ENCODE measurements at regions not wholly inside any gene's neighbourhood (a gene's known extent, or its start where the extent isn't known, plus 50 kb on each side); places are given as distances from the start of the nearest gene placed in this dataset.
"Not testable (repeated sequence)": the region's sequence is repeated elsewhere in the genome, so short reads cannot be mapped to it uniquely, and the experiment has no call there.

DNA sequence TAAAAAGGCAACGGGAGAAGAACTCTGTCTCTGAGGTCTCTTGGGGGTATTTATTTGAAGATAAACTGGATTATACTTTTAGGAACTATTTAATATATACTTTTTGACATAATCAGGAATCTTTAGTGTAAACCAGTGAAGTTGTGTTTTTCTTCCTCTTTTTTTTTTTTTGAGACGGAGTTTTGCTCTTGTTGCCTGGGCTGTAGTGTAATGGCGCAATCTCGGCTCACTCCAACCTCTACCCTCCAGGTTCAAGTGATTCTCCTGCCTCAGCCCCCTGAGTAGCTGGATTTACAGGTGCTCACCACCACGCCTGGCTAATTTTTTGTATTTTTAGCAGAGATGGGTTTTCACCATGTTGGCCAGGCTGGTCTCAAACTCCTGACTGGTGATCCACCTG lies 68.5 kb upstream of the MAN2A1 start:
- H3K4me3 ChIP-seq (ENCODE audit: low read depth in 1 of 3, low read length in 3 of 3); H3K27me3 ChIP-seq (ENCODE audit: control insufficient read depth in 4 of 4, insufficient read depth in 4 of 4, low read length in 3 of 4); H3K27ac ChIP-seq (ENCODE audit: low read depth in 1 of 2, low read length in 2 of 2); H3K9ac ChIP-seq (ENCODE audit: low read depth in 1 of 2, low read length in 2 of 2); H3K9me3 ChIP-seq (ENCODE audit: control insufficient read depth in 4 of 4, low read length in 3 of 4); H3K36me3 ChIP-seq (ENCODE audit: control insufficient read depth in 4 of 4, insufficient read depth in 3 of 4, low read depth in 1 of 4, low read length in 3 of 4); DNase-seq (ENCODE audit: low spot score); H3K4me1 ChIP-seq (ENCODE audit: control insufficient read depth in 4 of 4, insufficient read depth in 4 of 4, low read length in 3 of 4): not testable (repeated sequence)
- whole genome bisulfite sequencing: 90% methylated on average over 5 of the region's 5 CpGs

DNA sequence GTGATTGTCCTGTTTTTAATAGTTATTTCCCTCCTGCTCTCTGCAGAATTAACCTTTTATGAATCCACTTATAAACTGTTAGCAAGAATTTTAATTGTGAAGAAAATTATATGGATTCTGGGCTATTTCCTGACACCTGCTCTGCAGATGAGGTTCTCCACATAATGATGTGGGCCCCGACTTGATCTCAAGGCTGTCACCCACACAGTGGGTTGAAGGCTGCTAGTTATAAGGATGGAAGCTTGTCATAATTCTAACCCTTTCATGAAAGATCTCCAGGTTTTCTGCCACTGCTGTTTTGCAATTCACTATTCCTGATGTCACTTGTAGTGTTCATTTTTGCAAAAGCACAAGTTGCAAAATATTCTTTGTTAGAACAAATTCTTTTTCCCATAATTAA lies 69.1 kb upstream of the MAN2A1 start:
- DNase-seq (ENCODE audit: low spot score): no peak
- Histone ChIP-seq H3K9ac (ENCODE audit: low read depth in 1 of 2, low read length in 2 of 2) (no peak overlapping the region), H3K4me3 (ENCODE audit: low read depth in 1 of 3, low read length in 3 of 3) (no peak overlapping the region), H3K27ac (ENCODE audit: low read depth in 1 of 2, low read length in 2 of 2) (no peak overlapping the region), H3K4me1 (ENCODE audit: control insufficient read depth in 4 of 4, insufficient read depth in 4 of 4, low read length in 3 of 4) (no peaks in the 10 kb centered on the region), H3K36me3 (ENCODE audit: control insufficient read depth in 4 of 4, insufficient read depth in 3 of 4, low read depth in 1 of 4, low read length in 3 of 4) (no peaks in the 10 kb centered on the region), H3K27me3 (ENCODE audit: control insufficient read depth in 4 of 4, insufficient read depth in 4 of 4, low read length in 3 of 4) (no peaks in the 10 kb centered on the region), H3K9me3 (ENCODE audit: control insufficient read depth in 4 of 4, low read length in 3 of 4) (no peaks in the 10 kb centered on the region)
- TF ChIP-seq NR2F2 (IDR thresholded peaks at IDR 0.05) (no peak), RAD21 (IDR thresholded peaks at IDR 0.05) (no peak), JUND (IDR thresholded peaks at IDR 0.05) (no peak), EGR1 (IDR thresholded peaks at IDR 0.05; ENCODE audit: low read depth in 2 of 2) (no peak), SP1 (IDR thresholded peaks at IDR 0.05) (no peak)
- TF ChIP-seq, protein P1, sequence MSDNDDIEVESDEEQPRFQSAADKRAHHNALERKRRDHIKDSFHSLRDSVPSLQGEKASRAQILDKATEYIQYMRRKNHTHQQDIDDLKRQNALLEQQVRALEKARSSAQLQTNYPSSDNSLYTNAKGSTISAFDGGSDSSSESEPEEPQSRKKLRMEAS (IDR thresholded peaks at IDR 0.05): no peak
- 79% methylated on average over 1 of the region's 1 CpG for WGBS

DNA sequence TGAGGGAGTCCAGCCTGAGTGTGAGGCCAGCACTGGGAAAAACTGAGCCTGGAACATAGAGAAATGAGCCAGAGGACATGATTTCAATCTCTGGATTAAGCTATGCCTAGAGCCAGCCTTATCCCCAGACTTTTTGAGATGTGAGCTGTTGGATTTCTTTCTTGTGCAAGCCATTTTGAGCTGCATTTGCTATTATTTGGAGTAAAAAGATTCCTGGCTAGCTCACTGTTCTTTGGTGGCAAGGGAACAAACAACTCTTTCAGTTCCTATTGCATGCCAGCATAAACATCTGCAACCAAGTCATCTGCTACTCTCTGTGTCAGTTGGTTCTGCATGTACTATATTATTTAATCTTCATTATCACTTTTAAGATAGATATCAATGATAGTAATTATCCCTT lies 70.1 kb upstream of the MAN2A1 start:
- Histone ChIP-seq H3K27ac (ENCODE audit: low read depth in 1 of 2, low read length in 2 of 2) (no peak overlapping the region), H3K4me1 (ENCODE audit: control insufficient read depth in 4 of 4, insufficient read depth in 4 of 4, low read length in 3 of 4) (no peaks in the 10 kb centered on the region), H3K36me3 (ENCODE audit: control insufficient read depth in 4 of 4, insufficient read depth in 3 of 4, low read depth in 1 of 4, low read length in 3 of 4) (no peaks in the 10 kb centered on the region), H3K4me3 (ENCODE audit: low read depth in 1 of 3, low read length in 3 of 3) (no peak overlapping the region), H3K9ac (ENCODE audit: low read depth in 1 of 2, low read length in 2 of 2) (no peak overlapping the region), H3K9me3 (ENCODE audit: control insufficient read depth in 4 of 4, low read length in 3 of 4) (no peaks in the 10 kb centered on the region), H3K27me3 (ENCODE audit: control insufficient read depth in 4 of 4, insufficient read depth in 4 of 4, low read length in 3 of 4) (no peaks in the 10 kb centered on the region)
- no peak for DNase-seq (ENCODE audit: low spot score)
- TF ChIP-seq, protein P2, sequence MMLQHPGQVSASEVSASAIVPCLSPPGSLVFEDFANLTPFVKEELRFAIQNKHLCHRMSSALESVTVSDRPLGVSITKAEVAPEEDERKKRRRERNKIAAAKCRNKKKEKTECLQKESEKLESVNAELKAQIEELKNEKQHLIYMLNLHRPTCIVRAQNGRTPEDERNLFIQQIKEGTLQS (IDR thresholded peaks at IDR 0.05): no peak
- TF ChIP-seq RAD21 (IDR thresholded peaks at IDR 0.05): no peak
- TF ChIP-seq, protein P3, sequence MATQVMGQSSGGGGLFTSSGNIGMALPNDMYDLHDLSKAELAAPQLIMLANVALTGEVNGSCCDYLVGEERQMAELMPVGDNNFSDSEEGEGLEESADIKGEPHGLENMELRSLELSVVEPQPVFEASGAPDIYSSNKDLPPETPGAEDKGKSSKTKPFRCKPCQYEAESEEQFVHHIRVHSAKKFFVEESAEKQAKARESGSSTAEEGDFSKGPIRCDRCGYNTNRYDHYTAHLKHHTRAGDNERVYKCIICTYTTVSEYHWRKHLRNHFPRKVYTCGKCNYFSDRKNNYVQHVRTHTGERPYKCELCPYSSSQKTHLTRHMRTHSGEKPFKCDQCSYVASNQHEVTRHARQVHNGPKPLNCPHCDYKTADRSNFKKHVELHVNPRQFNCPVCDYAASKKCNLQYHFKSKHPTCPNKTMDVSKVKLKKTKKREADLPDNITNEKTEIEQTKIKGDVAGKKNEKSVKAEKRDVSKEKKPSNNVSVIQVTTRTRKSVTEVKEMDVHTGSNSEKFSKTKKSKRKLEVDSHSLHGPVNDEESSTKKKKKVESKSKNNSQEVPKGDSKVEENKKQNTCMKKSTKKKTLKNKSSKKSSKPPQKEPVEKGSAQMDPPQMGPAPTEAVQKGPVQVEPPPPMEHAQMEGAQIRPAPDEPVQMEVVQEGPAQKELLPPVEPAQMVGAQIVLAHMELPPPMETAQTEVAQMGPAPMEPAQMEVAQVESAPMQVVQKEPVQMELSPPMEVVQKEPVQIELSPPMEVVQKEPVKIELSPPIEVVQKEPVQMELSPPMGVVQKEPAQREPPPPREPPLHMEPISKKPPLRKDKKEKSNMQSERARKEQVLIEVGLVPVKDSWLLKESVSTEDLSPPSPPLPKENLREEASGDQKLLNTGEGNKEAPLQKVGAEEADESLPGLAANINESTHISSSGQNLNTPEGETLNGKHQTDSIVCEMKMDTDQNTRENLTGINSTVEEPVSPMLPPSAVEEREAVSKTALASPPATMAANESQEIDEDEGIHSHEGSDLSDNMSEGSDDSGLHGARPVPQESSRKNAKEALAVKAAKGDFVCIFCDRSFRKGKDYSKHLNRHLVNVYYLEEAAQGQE (IDR thresholded peaks at IDR 0.05): no peak
- TF ChIP-seq TAF1 (conservative IDR thresholded peaks at IDR 0.05): no peak
- TF ChIP-seq JUND (IDR thresholded peaks at IDR 0.05): no peak
- TF ChIP-seq, protein P1 (IDR thresholded peaks at IDR 0.05): no peak
- TF ChIP-seq, protein P4, sequence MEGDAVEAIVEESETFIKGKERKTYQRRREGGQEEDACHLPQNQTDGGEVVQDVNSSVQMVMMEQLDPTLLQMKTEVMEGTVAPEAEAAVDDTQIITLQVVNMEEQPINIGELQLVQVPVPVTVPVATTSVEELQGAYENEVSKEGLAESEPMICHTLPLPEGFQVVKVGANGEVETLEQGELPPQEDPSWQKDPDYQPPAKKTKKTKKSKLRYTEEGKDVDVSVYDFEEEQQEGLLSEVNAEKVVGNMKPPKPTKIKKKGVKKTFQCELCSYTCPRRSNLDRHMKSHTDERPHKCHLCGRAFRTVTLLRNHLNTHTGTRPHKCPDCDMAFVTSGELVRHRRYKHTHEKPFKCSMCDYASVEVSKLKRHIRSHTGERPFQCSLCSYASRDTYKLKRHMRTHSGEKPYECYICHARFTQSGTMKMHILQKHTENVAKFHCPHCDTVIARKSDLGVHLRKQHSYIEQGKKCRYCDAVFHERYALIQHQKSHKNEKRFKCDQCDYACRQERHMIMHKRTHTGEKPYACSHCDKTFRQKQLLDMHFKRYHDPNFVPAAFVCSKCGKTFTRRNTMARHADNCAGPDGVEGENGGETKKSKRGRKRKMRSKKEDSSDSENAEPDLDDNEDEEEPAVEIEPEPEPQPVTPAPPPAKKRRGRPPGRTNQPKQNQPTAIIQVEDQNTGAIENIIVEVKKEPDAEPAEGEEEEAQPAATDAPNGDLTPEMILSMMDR (IDR thresholded peaks at IDR 0.05; ENCODE audit: low read depth, low read length, missing input control): no peak
- TF ChIP-seq, protein P5, sequence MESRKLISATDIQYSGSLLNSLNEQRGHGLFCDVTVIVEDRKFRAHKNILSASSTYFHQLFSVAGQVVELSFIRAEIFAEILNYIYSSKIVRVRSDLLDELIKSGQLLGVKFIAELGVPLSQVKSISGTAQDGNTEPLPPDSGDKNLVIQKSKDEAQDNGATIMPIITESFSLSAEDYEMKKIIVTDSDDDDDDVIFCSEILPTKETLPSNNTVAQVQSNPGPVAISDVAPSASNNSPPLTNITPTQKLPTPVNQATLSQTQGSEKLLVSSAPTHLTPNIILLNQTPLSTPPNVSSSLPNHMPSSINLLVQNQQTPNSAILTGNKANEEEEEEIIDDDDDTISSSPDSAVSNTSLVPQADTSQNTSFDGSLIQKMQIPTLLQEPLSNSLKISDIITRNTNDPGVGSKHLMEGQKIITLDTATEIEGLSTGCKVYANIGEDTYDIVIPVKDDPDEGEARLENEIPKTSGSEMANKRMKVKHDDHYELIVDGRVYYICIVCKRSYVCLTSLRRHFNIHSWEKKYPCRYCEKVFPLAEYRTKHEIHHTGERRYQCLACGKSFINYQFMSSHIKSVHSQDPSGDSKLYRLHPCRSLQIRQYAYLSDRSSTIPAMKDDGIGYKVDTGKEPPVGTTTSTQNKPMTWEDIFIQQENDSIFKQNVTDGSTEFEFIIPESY (IDR thresholded peaks at IDR 0.05): no peak
- no peak for TF ChIP-seq FOXA1 (IDR thresholded peaks at IDR 0.05)
- no peak for TF ChIP-seq HNF4A (conservative IDR thresholded peaks at IDR 0.05)
- TF ChIP-seq HNF4G (IDR thresholded peaks at IDR 0.05): no peak
- TF ChIP-seq SP1 (IDR thresholded peaks at IDR 0.05): no peak
- TF ChIP-seq GABPA (IDR thresholded peaks at IDR 0.05 in 1 of 2, conservative IDR thresholded peaks at IDR 0.05 in 1 of 2): no peak
- TF ChIP-seq YY1 (IDR thresholded peaks at IDR 0.05): no peak
- TF ChIP-seq NR2F2 (IDR thresholded peaks at IDR 0.05): no peak
- no peak for TF ChIP-seq FOXA2 (IDR thresholded peaks at IDR 0.05)
- TF ChIP-seq EGR1 (IDR thresholded peaks at IDR 0.05; ENCODE audit: low read depth in 2 of 2): no peak
- TF ChIP-seq RXRA (IDR thresholded peaks at IDR 0.05): no peak
